Mucosa of descending colon (tissue), 3 donors: ENCODE measurements at regions not wholly inside any gene's neighbourhood (a gene's known extent, or its start where the extent isn't known, plus 50 kb on each side); places are given as distances from the start of the nearest gene placed in this dataset.

Source experiments
- ATAC-seq: fragments of 200-7000 bp; cut with Tn5 transposase; one replicate; pipeline ENCODE4 v1.9.1; 2020; ENCODE audit warnings: mild to moderate bottlenecking, moderate library complexity
- DNase-seq, 3 donors: peaks; one replicate each; pipeline ENCODE4 v3.0.0-alpha.2; 2020
- H3K36me3 ChIP-seq: fragments of 200-600 bp; one replicate; pipeline ENCODE4 v1.8.0; 2021; ENCODE audit warnings: low read depth, mild to moderate bottlenecking
- H3K4me1 ChIP-seq: fragments of 200-600 bp; one replicate; pipeline ENCODE4 v1.8.0; 2021; ENCODE audit warnings: low read depth, mild to moderate bottlenecking
- H3K4me3 ChIP-seq: fragments of 200-600 bp; one replicate; pipeline ENCODE4 v1.8.0; 2021; ENCODE audit warnings: mild to moderate bottlenecking
- H3K9me3 ChIP-seq: fragments of 200-600 bp; one replicate; pipeline ENCODE4 v1.8.0; 2021; ENCODE audit warnings: mild to moderate bottlenecking
- intact Hi-C, 2 donors: fragments of 100-400 bp; cut with DNase I in 1 of 2; cut with micrococcal nuclease in 1 of 2; formaldehyde crosslinking; loops; one replicate each; pipeline versions ENCODE4 v1.11.0 to v1.11.1; 2022; cut with DNase I, micrococcal nuclease
- TF ChIP-seq, protein P1 (sequence below): fragments of 200-600 bp; IDR thresholded peaks from one replicate; pipeline ENCODE4 v1.8.0; 2022; ENCODE audit warnings: antibody characterized with exemption, mild to moderate bottlenecking
- donor health status: DM: no; HTN: no; CAD: no; lungs with moderate emphysema.
- donor health status: DM: no; HTN: no; CAD: no.
- donor health status: DM: no; HTN: yes; CAD: no.

GRCh38 chr2:199696048-199696447, 154.9 kb downstream of the FTCDNL1 start:
- no peaks in the 10 kb centered on the region for H3K4me1 ChIP-seq
- DNase-seq = peak in 2 of 3 donors; percentile 27 to 33
- intact Hi-C loops = no loop called here
- no peaks in the 10 kb centered on the region for H3K36me3 ChIP-seq
- ATAC-seq = no peak
- no peak overlapping the region for H3K4me3 ChIP-seq
- H3K9me3 ChIP-seq = no peaks in the 10 kb centered on the region
- TF ChIP-seq, protein P1, sequence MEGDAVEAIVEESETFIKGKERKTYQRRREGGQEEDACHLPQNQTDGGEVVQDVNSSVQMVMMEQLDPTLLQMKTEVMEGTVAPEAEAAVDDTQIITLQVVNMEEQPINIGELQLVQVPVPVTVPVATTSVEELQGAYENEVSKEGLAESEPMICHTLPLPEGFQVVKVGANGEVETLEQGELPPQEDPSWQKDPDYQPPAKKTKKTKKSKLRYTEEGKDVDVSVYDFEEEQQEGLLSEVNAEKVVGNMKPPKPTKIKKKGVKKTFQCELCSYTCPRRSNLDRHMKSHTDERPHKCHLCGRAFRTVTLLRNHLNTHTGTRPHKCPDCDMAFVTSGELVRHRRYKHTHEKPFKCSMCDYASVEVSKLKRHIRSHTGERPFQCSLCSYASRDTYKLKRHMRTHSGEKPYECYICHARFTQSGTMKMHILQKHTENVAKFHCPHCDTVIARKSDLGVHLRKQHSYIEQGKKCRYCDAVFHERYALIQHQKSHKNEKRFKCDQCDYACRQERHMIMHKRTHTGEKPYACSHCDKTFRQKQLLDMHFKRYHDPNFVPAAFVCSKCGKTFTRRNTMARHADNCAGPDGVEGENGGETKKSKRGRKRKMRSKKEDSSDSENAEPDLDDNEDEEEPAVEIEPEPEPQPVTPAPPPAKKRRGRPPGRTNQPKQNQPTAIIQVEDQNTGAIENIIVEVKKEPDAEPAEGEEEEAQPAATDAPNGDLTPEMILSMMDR = no peak

GRCh38 chr2:199693861-199694260, 157.1 kb downstream of the FTCDNL1 start:
- H3K4me3 ChIP-seq = no peak overlapping the region
- intact Hi-C loops = no loop called here
- H3K36me3 ChIP-seq = no peaks in the 10 kb centered on the region
- no peaks in the 10 kb centered on the region for H3K4me1 ChIP-seq
- no peaks in the 10 kb centered on the region for H3K9me3 ChIP-seq
- DNase-seq = no peak
- TF ChIP-seq, protein P1 = no peak
- no peak for ATAC-seq

GRCh38 chr2:199692489-199692888, 158.5 kb downstream of the FTCDNL1 start:
- DNase-seq (peak in 1 of 3 donors; percentile 54), ATAC-seq (peak; percentile 47)
- Histone ChIP-seq H3K9me3 (no peaks in the 10 kb centered on the region), H3K4me1 (no peaks in the 10 kb centered on the region), H3K4me3 (no peak overlapping the region), H3K36me3 (no peaks in the 10 kb centered on the region)
- intact Hi-C loops = no loop called here
- TF ChIP-seq, protein P1 = no peak

GRCh38 chr2:199690225-199690624, 160.8 kb downstream of the FTCDNL1 start:
- TF ChIP-seq, protein P1 = no peak
- H3K36me3 ChIP-seq = no peaks in the 10 kb centered on the region
- intact Hi-C loops = no loop called here
- ATAC-seq (no peak), DNase-seq (no peak)
- H3K9me3 ChIP-seq = no peaks in the 10 kb centered on the region
- H3K4me1 ChIP-seq = no peaks in the 10 kb centered on the region
- H3K4me3 ChIP-seq = no peak overlapping the region

- TF ChIP-seq, protein P1 = no peak
- ATAC-seq (no peak), DNase-seq (no peak)
- Histone ChIP-seq H3K36me3 (no peaks in the 10 kb centered on the region), H3K4me1 (no peaks in the 10 kb centered on the region), H3K4me3 (no peak overlapping the region), H3K9me3 (no peaks in the 10 kb centered on the region)
- intact Hi-C loops = no loop called here
Measured at GRCh38 chr2:199685669-199686068, 165.3 kb downstream of the FTCDNL1 start.

DNA sequence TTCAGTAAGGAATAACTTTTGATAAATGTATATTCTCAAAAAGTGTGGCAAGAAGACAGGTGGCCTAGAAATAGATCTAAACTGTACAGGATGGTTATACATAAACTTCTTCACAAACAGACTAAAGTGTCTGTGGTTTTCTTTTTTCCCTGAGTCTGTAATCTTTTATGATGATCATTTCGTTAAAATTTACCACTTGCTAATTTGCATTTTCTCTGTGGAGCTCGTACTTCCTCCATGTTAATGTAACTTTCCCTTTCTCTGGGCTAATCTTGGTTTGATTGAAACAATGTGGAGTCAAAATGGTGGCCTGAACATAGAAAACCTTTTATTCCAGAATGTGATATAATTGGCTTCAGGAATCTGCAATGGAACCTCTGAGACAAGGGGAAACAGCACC, 166.2 kb downstream of the FTCDNL1 start:
- Histone ChIP-seq H3K36me3 (no peaks in the 10 kb centered on the region), H3K9me3 (no peaks in the 10 kb centered on the region), H3K4me3 (no peak overlapping the region), H3K4me1 (no peaks in the 10 kb centered on the region)
- TF ChIP-seq, protein P1 = no peak
- DNase-seq (no peak), ATAC-seq (peak; percentile 65)
- intact Hi-C loops = no loop called here
